Right lobe of liver (tissue), 6 donors: ENCODE measurements at regions not wholly inside any gene's neighbourhood (a gene's known extent, or its start where the extent isn't known, plus 50 kb on each side); places are given as distances from the start of the nearest gene placed in this dataset.

Experiments
- ATAC-seq, 4 donors: fragments of 200-7000 bp; cut with Tn5 transposase; one replicate each; pipeline ENCODE4 v1.9.1; 2020; ENCODE audit warnings: mild to moderate bottlenecking in 4 of 4, moderate library complexity in 4 of 4
- DNase-seq, 3 donors: peaks; one replicate each; pipeline ENCODE4 v3.0.0-alpha.2; 2020
- H3K27ac ChIP-seq, 3 donors: fragments of 200-600 bp; one replicate each; pipeline ENCODE4 v1.8.0; 2022
- H3K27me3 ChIP-seq, 2 donors: fragments of 200-600 bp; one replicate each; pipeline ENCODE4 v1.8.0; 2022
- H3K36me3 ChIP-seq, 4 donors: fragments of 200-600 bp; sonication (generic) in 1 of 4; one replicate each; pipeline versions ENCODE4 v1.5.1 to v1.8.0; 2017 to 2022; ENCODE audit warnings: control low read depth in 1 of 4
- H3K4me1 ChIP-seq, 4 donors: fragments of 200-600 bp; sonication (generic) in 1 of 4; one replicate each; pipeline versions ENCODE4 v1.5.1 to v1.8.0; 2017 to 2022; ENCODE audit warnings: control low read depth in 1 of 4
- H3K4me3 ChIP-seq, 3 donors: fragments of 200-600 bp; one replicate each; pipeline ENCODE4 v1.8.0; 2022
- H3K9me3 ChIP-seq, 4 donors: fragments of 200-600 bp; sonication (generic) in 1 of 4; one replicate each; pipeline versions ENCODE4 v1.5.1 to v1.8.0; 2017 to 2022; ENCODE audit warnings: control low read depth in 1 of 4
- CTCF ChIP-seq, 4 donors: fragments of 200-600 bp in 3 of 4; fragments of 450-650 bp in 1 of 4; IDR thresholded peaks; one replicate each; pipeline versions ENCODE4 v1.5.1 to v1.8.0; 2016 to 2022; ENCODE audit warnings: antibody characterized with exemption in 4 of 4, mild to moderate bottlenecking in 2 of 4
- POLR2A ChIP-seq: fragments of 450-650 bp; IDR thresholded peaks from one replicate; pipeline ENCODE4 v1.6.1; 2017; ENCODE audit warnings: antibody characterized with exemption, mild to moderate bottlenecking
- WGBS: methylation state at CpG from one replicate; pipeline ENCODE4 v1.1.6; 2018; ENCODE audit warnings: low coverage, low lambda C conversion rate; ENCODE audit not compliant: insufficient coverage; ENCODE audit errors: missing lambda C conversion rate; 5-methylcytosine and 5-hydroxymethylcytosine counted together
- intact Hi-C, 2 donors: fragments of 100-400 bp; cut with DNase I; formaldehyde crosslinking; loops; one replicate each; pipeline versions ENCODE4 v1.11.2 to v1.14.1; 2022
- donor health status: DM: no; HTN: yes; CAD: no.
- donor health status: DM: no; HTN: no; CAD: no.
- donor health status: DM: no; HTN: no; CAD: no.
- donor health status: DM: no; HTN: yes; CAD: no.
- donor health status: DM: no; HTN: yes; CAD: no.

DNA sequence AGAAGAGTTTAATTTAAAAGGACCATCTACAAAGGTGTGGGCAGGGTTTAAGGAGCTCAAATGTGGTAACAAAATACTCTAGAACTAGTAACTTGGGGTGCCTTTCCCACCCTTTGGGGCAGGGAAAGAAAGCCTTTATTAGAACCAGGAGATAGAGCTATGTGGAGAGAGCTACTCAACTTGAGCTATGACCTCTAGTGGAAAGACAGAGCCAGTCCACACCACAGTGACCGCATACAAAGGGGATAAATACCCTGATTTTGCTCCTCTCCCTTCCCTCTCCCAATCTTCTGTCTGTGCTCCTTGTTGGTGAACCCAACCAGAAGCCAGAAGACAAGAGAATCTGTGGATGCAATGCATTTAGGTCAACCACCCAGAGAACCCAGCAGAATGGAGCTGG, 54.4 kb upstream of the JAK1 start:
- ATAC-seq, result peak; percentile 85 to 91 (median 87)
- intact Hi-C loops, result no loop called here

GRCh38 chr1:65021795-65022194, 55.4 kb upstream of the JAK1 start:
- TF ChIP-seq CTCF (IDR thresholded peaks at IDR 0.05) (no peak), POLR2A (no peak)
- ATAC-seq, result no peak

More for the DNA sequence above, 54.4 kb upstream of the JAK1 start:
- Histone ChIP-seq H3K9me3 (no peaks in the 10 kb centered on the region), H3K27ac (no peak overlapping the region), H3K4me3 (no peak overlapping the region), H3K27me3 (no peaks in the 10 kb centered on the region), H3K36me3 (no peaks in the 10 kb centered on the region), H3K4me1 (no peaks in the 10 kb centered on the region)
- no peak for TF ChIP-seq POLR2A
- TF ChIP-seq CTCF (IDR thresholded peaks at IDR 0.05), result peak; percentile 31 to 49 (median 39)
- no peak for DNase-seq
- WGBS, result no CpG with 5 or more reads among the region's 1 CpG

DNA sequence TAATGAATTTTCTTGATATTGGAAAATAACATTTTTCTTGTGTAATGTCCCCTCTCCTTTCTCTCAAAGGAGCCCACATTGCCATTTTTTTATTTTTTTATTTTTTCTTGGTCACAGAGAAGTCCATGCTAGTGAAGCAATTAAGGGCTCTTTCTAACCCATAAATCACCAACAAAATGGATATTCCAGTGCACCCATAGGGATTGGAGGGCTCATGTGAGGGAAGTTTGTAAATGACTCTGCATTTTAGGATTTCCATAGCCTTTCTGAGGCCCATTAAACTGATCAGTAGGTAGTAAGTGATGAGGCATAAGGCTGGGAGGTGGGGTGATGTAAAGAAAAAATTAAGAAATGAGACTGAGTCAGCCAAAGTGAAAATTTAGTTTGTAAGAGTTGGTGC, 55.9 kb upstream of the JAK1 start:
- no peaks in the 10 kb centered on the region for H3K27me3 ChIP-seq
- no peak for TF ChIP-seq CTCF (IDR thresholded peaks at IDR 0.05)
- no peak for TF ChIP-seq POLR2A
- no peaks in the 10 kb centered on the region for H3K9me3 ChIP-seq
- no peak overlapping the region for H3K4me3 ChIP-seq
- H3K4me1 ChIP-seq, result no peaks in the 10 kb centered on the region
- H3K36me3 ChIP-seq, result no peaks in the 10 kb centered on the region
- intact Hi-C loops, result no loop called here
- ATAC-seq (no peak), DNase-seq (no peak)
- no peak overlapping the region for H3K27ac ChIP-seq

More at GRCh38 chr1:65021795-65022194, 55.4 kb upstream of the JAK1 start:
- Histone ChIP-seq H3K27ac (no peak overlapping the region), H3K36me3 (no peaks in the 10 kb centered on the region), H3K9me3 (no peaks in the 10 kb centered on the region), H3K4me3 (no peak overlapping the region), H3K27me3 (no peaks in the 10 kb centered on the region), H3K4me1 (no peaks in the 10 kb centered on the region)
- 50% methylated on average over 1 of the region's 1 CpG for WGBS
- no peak for DNase-seq
- intact Hi-C loops, result no loop called here

- Histone ChIP-seq H3K4me1 (no peaks in the 10 kb centered on the region), H3K9me3 (no peaks in the 10 kb centered on the region), H3K4me3 (no peak overlapping the region), H3K36me3 (no peaks in the 10 kb centered on the region), H3K27ac (no peak overlapping the region), H3K27me3 (no peaks in the 10 kb centered on the region)
- ATAC-seq, result no peak
- DNase-seq, result no peak
- 100% methylated on average over 3 of the region's 3 CpGs for WGBS
- no peak for TF ChIP-seq POLR2A
- TF ChIP-seq CTCF (IDR thresholded peaks at IDR 0.05), result no peak
- intact Hi-C loops, result no loop called here
These were observed 59.4 kb upstream of the JAK1 start for GRCh38 chr1:65025794-65026193.

GRCh38 chr1:65026235-65026634, 59.9 kb upstream of the JAK1 start:
- whole genome bisulfite sequencing, result 44% methylated on average over 3 of the region's 3 CpGs
- intact Hi-C loops, result no loop called here

More at GRCh38 chr1:65026235-65026634, 59.9 kb upstream of the JAK1 start:
- DNase-seq (no peak), ATAC-seq (no peak)
- H3K36me3 ChIP-seq, result no peaks in the 10 kb centered on the region
- TF ChIP-seq POLR2A, result no peak
- H3K27ac ChIP-seq, result no peak overlapping the region
- H3K4me3 ChIP-seq, result no peak overlapping the region
- no peaks in the 10 kb centered on the region for H3K9me3 ChIP-seq
- H3K4me1 ChIP-seq, result no peaks in the 10 kb centered on the region
- H3K27me3 ChIP-seq, result no peaks in the 10 kb centered on the region
